Ascending aorta (tissue), 2 donors: ENCODE measurements at regions not wholly inside any gene's neighbourhood (a gene's known extent, or its start where the extent isn't known, plus 50 kb on each side); places are given as distances from the start of the nearest gene placed in this dataset.
"Not testable (repeated sequence)": the region's sequence is repeated elsewhere in the genome, so short reads cannot be mapped to it uniquely, and the experiment has no call there.

Experiments
- DNase-seq, 2 donors: peaks; one replicate each; pipeline ENCODE4 v3.0.0-alpha.2; 2019; ENCODE audit warnings: low spot score in 2 of 2
- H3K27ac ChIP-seq, 2 donors: fragments of 200-600 bp; sonication (generic); one replicate each; pipeline ENCODE4 v1.5.1; 2016 to 2017; ENCODE audit warnings: mild to moderate bottlenecking in 1 of 2
- H3K27me3 ChIP-seq: fragments of 200-600 bp; sonication (generic); one replicate; pipeline ENCODE4 v1.5.1; 2017
- H3K36me3 ChIP-seq, 2 donors: fragments of 200-600 bp; sonication (generic); one replicate each; pipeline ENCODE4 v1.5.1; 2016
- H3K4me1 ChIP-seq, 2 donors: fragments of 200-600 bp; sonication (generic); one replicate each; pipeline ENCODE4 v1.5.1; 2016 to 2017; ENCODE audit warnings: mild to moderate bottlenecking in 1 of 2
- H3K4me3 ChIP-seq, 2 donors: fragments of 200-600 bp; sonication (generic); one replicate each; pipeline ENCODE4 v1.5.1; 2016 to 2017; ENCODE audit warnings: mild to moderate bottlenecking in 1 of 2
- H3K9me3 ChIP-seq, 2 donors: fragments of 200-600 bp; sonication (generic); one replicate each; pipeline ENCODE4 v1.5.1; 2016
- intact Hi-C: fragments of 100-400 bp; cut with DNase I; formaldehyde crosslinking; loops from one replicate; pipeline ENCODE4 v1.15.1; 2023
- TF ChIP-seq, protein P1 (sequence below), 3 experiments: fragments of 200-600 bp in 2 of 3; fragments of 450-650 bp in 1 of 3; sonication (generic) in 2 of 3; IDR thresholded peaks; one replicate each; pipeline ENCODE4 v1.5.1; 2016 to 2019; ENCODE audit warnings: antibody characterized with exemption in 3 of 3, mild to moderate bottlenecking in 1 of 3, moderate library complexity in 1 of 3

DNA sequence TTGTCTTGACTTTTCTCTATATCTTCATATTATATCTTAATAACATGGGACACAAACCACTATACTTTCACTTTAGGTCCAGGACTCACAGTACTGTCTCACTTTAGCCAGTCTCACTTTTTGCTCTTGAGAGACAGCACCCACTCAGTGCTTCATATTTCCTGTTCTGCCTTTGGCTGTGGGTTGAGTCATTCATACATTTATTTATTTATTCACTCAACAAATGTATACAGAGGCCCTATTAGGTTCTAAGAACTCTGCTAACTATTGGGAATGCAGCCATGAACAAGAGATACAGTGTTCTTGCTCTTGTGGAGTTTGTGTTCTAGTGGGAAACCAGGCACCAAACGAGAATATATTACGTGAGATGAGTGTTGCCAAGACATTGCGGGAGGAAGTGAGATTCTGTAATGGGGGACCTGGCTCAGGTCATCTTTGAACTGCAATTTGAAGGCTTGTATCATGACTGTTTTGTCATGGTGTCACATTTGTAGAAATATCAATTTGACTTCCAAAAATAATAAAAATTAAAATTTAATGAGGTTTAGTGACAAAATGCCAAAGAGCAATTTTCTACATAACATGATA is 190.1 kb downstream of the SDHAF3 start:
- Histone ChIP-seq H3K4me3 (no peak overlapping the region), H3K27me3 (no peaks in the 10 kb centered on the region), H3K9me3 (no peaks in the 10 kb centered on the region), H3K4me1 (no peaks in the 10 kb centered on the region), H3K27ac (no peak overlapping the region), H3K36me3 (no peaks in the 10 kb centered on the region)
- intact Hi-C loops = no loop called here
- TF ChIP-seq, protein P1, sequence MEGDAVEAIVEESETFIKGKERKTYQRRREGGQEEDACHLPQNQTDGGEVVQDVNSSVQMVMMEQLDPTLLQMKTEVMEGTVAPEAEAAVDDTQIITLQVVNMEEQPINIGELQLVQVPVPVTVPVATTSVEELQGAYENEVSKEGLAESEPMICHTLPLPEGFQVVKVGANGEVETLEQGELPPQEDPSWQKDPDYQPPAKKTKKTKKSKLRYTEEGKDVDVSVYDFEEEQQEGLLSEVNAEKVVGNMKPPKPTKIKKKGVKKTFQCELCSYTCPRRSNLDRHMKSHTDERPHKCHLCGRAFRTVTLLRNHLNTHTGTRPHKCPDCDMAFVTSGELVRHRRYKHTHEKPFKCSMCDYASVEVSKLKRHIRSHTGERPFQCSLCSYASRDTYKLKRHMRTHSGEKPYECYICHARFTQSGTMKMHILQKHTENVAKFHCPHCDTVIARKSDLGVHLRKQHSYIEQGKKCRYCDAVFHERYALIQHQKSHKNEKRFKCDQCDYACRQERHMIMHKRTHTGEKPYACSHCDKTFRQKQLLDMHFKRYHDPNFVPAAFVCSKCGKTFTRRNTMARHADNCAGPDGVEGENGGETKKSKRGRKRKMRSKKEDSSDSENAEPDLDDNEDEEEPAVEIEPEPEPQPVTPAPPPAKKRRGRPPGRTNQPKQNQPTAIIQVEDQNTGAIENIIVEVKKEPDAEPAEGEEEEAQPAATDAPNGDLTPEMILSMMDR (IDR thresholded peaks at IDR 0.05) = no peak
- no peak for DNase-seq

DNA sequence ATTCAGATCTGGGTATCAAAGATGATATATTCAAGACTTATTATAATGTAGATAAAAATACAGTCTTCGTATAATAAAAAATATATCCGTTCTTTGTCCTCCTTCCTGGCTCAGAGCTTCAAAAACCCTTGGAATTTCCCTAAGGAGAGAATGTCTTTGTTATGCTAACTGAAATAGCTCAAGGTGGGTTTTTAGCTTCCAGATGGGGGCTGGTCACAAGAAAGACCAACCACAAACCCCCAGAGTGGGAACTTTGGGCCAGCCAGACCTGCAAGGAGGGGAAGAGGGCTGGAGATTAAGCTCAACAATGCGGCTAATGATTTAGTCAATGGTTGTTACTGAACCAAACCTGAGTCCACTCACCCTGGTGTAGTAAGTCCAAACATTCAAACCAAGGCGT is 196.4 kb downstream of the SDHAF3 start:
- no peaks in the 10 kb centered on the region for H3K27me3 ChIP-seq
- no peaks in the 10 kb centered on the region for H3K9me3 ChIP-seq
- H3K27ac ChIP-seq = no peak overlapping the region
- no peak for DNase-seq
- H3K4me1 ChIP-seq = no peaks in the 10 kb centered on the region
- intact Hi-C loops = no loop called here
- no peaks in the 10 kb centered on the region for H3K36me3 ChIP-seq
- TF ChIP-seq, protein P1 (IDR thresholded peaks at IDR 0.05) = no peak
- H3K4me3 ChIP-seq = no peak overlapping the region

DNA sequence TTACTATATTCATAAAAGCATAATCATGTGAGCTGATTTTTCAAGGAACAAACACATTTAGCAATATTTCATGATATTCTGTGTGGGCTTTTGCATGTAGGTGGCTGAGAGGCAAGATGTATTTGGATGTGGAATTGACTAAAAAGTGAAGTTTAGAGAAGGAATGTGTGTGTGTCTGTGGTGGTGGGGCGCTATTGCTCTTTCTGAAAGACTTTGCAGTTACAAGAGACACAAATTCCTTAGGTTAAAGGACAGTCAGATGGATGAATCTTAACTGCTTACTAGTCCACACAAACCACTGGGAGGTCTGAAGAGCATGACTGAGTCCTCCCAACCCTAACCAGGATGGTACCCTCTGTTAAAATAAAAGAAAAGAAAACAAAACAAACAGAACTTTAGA is 200.1 kb downstream of the SDHAF3 start:
- Histone ChIP-seq H3K36me3 (no peaks in the 10 kb centered on the region), H3K4me1 (no peaks in the 10 kb centered on the region), H3K27ac (no peak overlapping the region), H3K9me3 (no peaks in the 10 kb centered on the region), H3K27me3 (no peaks in the 10 kb centered on the region), H3K4me3 (no peak overlapping the region)
- no peak for DNase-seq
- TF ChIP-seq, protein P1 (IDR thresholded peaks at IDR 0.05) = no peak
- intact Hi-C loops = no loop called here

DNA sequence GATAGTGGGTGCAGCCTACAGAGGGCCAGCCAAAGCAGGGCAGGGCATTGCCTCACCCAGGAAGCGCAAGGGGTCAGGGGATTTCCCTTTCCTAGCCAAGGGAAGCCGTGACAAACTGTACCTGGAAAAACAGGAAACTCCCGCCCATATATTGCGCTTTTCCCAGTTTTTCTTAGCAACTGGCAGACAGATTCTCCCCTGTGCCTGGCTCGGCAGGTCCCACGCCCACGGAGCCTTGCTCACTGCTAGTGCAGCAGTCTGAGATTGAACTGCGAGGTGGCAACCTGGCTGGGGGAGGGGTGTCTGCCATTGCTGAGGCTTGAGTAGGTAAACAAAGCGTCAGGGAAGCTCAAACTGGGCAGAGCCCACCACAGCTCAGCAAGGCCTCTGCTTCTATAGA is 212.4 kb downstream of the SDHAF3 start:
- H3K36me3 ChIP-seq, H3K4me3 ChIP-seq, intact Hi-C loops, H3K27me3 ChIP-seq, DNase-seq, H3K4me1 ChIP-seq, H3K27ac ChIP-seq, H3K9me3 ChIP-seq: not testable (repeated sequence)

DNA sequence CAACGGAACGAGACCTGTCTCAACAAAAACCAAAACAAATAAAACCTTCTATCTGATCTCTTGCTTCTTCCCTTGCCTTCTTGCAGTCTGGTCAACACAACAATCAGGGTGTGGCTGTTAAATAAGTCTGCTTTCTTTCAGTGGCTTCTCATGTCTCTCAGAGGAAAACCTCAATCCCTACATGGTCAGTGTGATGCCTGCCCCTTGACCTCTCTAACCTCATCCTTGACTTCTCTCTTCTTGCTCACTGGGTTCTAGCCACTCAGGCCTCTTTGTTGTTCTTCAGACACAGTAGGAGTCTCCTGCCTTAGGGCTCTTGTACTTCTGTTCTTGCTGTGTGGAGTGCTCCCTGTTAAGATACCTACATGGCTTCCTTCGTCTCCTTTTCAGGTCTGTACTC is 220.4 kb downstream of the SDHAF3 start:
- no peaks in the 10 kb centered on the region for H3K27me3 ChIP-seq
- no peaks in the 10 kb centered on the region for H3K4me1 ChIP-seq
- H3K27ac ChIP-seq = no peak overlapping the region
- DNase-seq = no peak
- TF ChIP-seq, protein P1 (IDR thresholded peaks at IDR 0.05) = no peak
- no peak overlapping the region for H3K4me3 ChIP-seq
- intact Hi-C loops = no loop called here
- no peaks in the 10 kb centered on the region for H3K9me3 ChIP-seq
- H3K36me3 ChIP-seq = no peaks in the 10 kb centered on the region

DNA sequence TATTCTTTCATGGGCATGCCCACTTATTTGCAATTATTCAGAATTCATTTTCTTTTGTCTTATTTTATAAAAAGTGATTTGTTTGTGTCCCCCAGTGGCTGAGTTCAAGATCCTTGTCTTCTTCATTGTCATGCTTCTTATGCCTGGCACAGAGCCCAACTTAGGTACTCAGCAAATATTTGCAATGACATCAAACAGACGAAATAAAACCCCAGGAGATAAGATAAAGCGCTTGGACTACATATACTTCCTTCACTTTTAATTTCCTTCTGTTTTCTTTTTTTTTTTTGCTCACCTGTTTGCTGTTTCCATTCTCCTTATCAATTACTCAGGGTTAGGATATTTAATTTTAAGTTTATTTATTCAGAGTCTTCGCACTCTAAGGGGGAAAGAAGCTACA is 225.0 kb downstream of the SDHAF3 start:
- intact Hi-C loops = no loop called here
- H3K27ac ChIP-seq = no peak overlapping the region
- no peaks in the 10 kb centered on the region for H3K9me3 ChIP-seq
- H3K27me3 ChIP-seq = no peaks in the 10 kb centered on the region
- TF ChIP-seq, protein P1 (IDR thresholded peaks at IDR 0.05) = no peak
- no peaks in the 10 kb centered on the region for H3K36me3 ChIP-seq
- H3K4me1 ChIP-seq = no peaks in the 10 kb centered on the region
- DNase-seq = no peak
- H3K4me3 ChIP-seq = no peak overlapping the region
